Hypothalamus (tissue), 51 donors: ENCODE measurements at regions not wholly inside any gene's neighbourhood (a gene's known extent, or its start where the extent isn't known, plus 50 kb on each side); places are given as distances from the start of the nearest gene placed in this dataset.

Experiments used
- DNase-seq, 51 donors: peaks; one replicate each; lab custom pipeline; 2025; lab: John Stamatoyannopoulos, UW

DNA sequence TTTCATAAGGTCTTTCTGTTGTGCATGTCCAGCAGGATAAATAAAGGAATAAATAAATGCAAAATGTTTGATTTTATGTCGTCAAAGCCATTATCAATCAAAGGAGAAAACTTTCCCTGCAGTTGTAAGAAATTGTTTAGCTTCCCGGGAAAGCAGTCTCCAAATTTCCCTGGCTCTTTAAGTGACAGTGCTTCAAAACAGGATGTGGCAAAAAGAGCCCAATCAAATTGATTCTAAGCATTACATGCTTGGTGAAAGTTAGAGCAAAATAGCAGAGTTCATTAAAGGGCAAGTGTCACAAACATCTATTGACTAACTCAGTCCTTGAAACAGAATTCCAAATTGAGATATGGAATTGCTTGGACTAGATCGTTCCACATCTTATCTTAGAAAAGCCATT is 704.1 kb downstream of the PRELID2 start:
- DNase-seq, result no peak

DNA sequence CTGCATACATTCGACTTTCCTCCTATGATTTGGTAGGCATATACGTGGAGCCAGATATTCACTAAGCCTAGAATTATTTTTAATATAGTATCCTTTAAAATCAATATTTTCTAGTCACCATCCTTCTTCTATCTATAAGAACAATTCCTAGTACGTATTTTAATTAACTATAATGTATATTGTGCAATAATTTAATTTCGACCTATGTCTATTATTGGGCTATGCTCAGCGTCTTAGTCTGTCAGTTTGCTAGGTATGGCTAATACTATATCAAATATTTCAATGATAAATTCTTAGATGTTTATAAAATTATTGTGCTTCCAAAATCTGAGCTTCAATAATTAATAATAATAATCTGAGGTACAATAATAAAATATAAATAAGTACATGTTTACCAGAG is 705.3 kb downstream of the PRELID2 start:
- no peak for DNase-seq

DNA sequence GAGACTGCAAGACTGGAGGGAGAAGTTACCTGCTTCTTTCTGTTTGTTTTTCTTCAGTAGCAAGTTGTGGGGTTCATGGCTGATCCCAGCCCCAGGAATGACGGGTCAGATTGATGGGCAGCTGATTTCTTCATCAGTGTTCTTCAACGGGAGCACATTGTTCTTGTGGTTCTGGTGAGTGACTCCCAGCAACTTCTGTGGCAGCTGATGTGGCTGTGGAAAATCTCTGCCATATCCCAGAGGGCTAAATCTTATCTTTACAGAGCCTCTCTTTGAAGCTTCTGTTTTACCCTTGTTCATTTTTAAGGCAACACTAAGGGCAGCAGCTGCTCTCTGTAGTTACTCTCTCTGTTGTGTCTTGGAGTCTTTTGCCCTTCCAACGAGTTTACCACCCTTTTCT is 710.3 kb downstream of the PRELID2 start:
- DNase-seq, result no peak

DNA sequence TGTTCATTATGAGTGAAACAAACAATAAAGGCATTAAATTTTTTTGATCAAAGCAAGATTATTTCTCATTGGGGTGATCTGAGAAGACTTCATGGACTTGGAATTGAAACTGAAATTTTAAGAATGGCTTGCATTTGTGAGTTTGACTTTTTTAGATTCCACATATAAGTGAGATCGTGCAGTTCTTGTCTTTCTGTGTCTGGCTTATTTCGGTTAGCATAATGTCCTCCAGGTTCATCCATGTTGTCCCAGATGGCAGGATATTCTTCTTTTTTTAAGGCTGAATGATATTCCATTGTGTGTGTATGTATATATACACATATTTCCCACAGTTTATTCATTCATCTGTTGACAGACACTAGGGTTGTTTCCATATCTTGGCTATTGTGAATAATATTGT is 716.5 kb downstream of the PRELID2 start:
- no peak for DNase-seq

DNA sequence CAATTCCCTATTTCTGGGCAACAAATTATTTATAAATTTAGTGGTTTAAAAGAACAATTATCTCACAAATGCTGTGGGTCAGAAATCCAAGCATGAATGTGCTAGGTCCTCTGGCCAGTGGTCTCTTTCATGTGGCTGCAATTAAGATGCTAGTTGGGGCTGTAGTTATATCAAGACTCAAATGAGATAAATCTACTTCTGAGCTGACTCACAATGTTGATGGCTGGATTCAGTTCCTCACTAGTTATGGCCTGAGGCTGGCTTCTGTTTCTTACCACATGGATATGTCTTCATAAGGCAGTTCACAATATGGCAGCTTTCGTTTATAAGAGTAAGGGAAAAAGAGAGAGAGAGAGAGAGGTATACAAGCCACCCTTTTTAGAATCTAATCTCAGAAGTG is 717.0 kb downstream of the PRELID2 start:
- no peak for DNase-seq

DNA sequence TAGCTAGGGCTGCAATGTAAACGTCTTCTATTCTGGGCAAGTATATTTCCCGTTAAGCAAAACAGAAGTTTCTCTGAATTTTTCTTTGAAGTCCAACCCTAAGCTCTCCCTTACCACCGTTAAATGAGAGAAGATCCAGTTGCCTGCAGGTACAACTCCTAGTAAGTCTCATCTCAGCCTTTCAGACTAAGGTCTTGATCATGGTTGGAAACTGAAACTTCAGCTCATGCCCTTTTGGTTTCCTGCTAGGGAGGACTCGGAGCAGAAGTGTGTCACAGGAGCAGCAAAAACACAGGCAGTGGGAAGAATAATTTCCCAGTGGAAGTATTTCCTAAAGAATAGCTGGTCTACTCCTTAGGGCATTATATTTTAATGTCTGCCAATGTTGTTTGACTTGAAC is 717.9 kb downstream of the PRELID2 start:
- no peak for DNase-seq

DNA sequence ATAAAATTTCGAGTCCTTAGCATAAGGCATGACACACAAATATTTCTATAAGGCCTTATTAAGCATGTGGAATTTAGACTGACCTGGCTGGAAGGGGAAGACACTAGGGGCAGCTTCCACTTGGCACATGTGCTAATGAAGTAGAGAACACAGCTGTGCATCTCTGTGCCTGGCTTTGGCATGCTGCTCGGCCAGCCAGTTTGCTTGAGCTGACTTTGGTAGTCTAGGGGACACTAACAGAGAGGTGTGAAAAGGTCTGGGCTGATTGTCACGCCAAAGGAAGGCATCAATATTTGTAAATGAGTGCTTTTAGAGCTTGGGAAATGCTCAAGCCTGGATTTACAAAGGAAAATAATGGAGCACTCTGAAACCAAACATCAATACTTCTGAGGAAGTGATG is 723.7 kb downstream of the PRELID2 start:
- no peak for DNase-seq

DNA sequence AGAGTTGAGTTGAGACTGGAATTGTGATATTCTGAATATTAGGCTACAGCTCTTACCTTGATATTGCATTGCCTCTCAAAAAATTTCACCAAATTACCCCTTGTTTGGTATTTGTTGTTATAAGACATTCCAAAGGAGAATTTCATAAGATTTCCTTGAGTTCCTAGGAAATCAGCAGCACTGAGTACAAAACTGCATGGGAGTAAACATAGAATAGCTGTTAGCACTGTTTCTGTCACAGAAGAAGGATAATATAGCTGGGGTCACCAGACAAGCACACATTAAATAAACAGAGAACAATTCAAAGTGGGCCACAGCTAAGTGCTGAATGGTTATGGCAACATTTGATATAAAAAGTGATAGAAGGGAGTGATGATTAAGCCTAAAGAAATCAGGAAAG is 724.3 kb downstream of the PRELID2 start:
- no peak for DNase-seq

DNA sequence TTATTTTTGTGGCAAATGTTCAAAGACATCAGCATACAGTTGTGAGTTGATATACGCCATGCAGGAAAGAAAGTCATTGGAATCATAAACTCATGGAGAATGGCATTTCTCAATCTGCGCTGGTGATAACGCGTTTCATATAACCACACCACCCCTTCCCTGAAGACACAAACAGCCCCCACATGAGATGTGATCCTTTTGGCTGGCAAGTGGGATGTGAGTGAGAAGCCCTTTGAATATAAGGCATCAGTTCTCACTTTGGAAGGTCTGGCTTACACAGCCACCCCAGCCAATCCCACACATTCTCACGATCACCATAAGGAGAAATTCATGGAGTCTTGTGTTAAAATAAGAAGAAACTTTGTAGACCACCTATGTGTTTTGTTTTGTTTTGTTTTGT is 725.0 kb downstream of the PRELID2 start:
- DNase-seq, result no peak

DNA sequence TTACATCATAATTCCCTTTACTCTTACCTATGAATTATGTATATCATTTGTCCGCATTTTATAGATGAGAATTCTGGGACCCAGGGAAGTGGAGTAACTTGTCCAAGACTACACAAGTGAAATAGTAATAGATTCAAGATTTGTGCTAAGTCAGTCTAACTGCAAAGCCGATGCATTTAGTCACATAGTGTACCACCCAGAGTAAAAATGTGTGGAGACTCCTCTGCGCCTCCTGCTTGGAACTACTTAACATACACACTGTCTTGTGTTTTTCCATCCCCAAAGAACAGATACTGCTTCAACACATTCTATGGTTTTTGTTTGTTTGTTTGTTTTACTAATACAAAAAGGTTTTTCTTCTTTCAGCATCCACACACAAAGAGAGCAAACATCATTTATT is 729.8 kb downstream of the PRELID2 start:
- DNase-seq, result no peak

DNA sequence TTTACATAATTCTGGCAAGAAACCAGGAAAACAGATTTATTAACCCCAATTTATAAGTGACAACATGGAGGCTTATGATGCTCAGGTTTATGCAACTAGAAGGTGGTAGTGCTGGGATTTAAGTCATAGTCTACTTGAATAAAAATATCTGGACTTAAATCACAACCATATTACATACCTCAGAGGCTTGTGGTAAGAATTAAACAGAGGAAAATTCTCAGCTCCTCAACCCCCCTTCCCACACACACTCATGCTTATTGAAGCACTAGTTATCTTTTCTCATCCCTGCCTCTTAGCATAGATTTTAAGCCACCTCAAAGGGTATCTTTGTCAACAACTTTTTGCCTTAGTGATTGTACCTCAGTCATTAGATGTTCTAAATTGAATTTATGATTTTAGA is 731.0 kb downstream of the PRELID2 start:
- no peak for DNase-seq

DNA sequence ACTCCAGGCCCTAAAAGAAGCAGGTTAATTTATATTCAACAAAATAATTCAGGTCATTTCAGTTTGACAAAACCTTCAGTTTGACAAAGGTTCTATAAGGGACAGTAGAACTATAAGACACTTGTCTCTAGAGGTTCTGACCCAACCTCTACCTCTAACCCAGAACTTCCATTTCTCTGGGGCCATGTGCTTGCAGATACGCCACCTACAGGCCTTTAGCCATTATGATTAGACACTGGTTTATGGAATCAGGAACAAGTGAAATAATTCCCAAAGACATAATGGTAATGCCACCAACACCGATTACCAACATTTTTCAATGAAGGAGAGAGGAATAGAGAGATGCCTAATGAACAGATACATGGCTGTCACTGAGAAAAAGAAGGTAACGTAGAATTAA is 733.9 kb downstream of the PRELID2 start:
- no peak for DNase-seq

DNA sequence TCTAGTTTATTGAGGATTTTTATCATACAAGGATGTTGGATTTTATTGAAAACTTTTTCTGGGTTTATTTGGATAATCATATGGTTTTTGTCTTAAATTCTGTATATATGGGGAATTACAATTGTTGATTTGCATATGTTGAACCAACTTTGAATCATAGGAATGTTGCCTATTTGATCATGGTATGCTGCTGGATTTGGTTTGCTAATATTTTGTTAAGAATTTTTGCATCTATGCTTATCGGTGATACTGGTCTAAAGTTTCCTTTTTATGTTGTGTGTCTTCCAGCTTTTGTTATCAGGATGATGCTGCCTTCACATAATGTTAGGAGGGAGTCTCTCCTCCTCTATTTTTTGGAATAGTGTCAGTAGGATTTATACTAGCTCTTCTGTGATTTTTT is 745.0 kb downstream of the PRELID2 start:
- DNase-seq, result no peak

DNA sequence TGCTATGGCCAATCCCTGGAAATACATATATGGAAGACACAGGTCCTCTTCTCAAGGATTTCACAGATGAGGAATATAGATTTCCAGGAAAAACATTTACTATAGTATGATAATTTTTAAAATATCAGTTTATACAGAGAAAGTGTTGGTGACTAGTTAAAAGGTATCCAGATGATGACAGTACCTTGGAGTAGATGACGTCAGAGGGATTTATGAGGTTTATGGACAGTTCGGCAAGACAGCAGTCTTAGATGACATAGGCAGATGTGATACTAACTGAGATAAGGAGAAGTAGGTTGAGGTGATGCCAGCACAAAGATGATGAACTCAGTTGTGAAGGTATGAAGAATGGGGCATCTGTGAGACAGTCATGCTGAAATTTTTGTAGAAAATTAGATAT is 750.3 kb downstream of the PRELID2 start:
- no peak for DNase-seq

DNA sequence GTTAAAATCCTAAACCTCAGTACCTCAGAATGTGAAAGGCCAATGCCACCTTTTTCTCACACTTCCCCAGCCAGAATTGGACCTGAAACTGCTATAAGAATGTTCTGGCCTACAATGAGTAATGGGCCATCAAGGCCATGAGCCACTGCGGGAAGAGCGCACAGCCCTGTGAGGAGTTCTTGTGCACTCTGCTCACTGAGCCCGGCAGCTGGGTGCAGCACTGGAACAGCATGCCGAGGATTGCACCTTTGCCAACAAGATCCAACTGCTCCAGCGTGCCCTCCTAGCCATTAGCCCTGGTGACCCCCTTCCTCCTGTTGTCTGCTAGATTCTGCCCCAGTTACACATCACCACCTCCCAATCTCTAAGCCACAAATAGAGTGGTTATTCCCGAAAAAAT is 758.1 kb downstream of the PRELID2 start:
- DNase-seq, result no peak

DNA sequence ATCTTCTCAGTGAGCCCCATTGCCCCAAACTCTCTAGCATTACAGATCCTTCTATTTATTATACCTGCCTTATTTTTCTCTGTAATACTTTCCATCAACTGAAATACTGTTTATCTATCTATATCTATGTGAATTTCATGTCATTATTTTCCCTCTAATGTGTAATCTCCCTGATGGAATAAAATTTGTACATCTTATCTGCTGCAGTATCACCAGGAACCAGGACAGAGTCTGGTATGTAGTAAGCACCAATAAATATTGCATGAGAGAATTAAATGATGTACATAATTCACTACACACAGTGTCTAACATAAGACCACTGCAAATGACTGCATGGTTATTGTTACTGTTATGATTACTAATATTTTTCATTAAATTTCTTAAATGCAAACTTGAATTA is 759.1 kb downstream of the PRELID2 start:
- no peak for DNase-seq

DNA sequence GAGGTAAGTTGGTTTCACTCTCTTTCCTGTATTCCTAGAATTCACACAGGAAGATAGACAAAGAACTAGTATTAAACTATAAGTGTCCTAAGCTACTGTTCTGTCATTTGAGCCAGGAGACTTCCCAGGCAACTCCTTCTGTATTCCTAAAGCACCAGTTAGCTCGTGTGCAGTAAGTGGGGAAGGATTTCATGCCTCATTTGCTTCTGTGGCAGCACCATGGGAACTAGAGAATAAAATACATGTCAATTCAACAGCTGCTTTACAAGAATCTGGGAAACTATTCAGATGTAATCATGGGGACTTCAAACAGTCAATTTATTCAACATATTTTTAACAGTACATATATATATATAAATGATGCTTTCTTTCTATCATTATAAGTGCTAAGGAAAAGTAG is 762.3 kb downstream of the PRELID2 start:
- no peak for DNase-seq

DNA sequence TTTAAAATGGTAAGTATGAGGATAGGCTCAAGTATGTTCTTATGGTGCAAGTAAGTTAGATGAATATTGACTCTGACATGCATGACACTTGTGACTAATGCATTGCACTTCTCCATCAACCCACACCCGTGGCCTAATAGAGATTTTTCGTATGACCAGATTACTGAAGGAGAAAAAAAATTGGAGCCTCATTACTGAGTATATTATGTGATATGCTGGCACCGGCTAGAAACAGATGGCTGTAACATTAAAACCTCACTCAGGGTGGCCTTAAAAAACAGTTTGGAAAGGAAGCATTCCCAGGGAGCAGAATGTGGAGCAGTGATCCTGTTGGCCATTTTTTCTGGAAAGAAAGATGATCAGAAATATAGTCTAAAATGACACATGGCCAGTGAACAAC is 766.4 kb downstream of the PRELID2 start:
- DNase-seq, result no peak

DNA sequence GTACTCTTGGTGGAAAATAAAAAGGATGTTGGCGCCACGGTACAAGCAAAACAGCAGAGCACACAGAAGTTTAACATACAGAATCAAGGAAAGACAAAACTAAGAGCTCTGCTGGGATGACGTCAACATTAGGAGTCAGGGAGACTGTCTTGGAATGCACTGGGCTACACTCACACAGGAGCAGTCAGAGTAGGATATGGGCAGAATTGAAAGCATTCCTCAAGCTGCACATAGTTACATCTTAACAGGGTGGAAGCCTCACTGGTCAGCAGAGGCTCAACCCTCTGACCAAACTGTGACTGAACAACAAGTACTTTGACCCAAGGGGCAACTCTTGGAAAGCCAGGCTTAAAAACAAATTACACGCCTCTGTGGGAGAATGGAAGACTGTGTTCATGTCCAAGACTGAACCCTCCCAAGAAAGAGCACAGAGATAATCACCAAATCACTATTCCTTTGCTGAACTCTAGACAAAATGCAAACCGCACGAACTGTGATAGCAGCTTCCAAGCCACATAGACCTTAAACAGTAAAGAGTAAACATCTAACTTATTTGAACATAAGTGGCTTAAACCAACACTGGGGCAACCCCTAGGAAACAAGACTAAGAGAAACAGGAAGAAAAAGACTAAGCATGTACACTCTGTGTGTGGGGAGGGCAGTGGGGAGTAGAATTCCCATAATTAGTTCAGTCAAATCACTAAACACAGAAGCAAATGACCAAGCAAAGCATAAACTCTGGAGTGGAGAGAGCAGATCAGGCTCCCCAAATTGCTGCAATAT is 772.7 kb downstream of the PRELID2 start:
- DNase-seq, result no peak

DNA sequence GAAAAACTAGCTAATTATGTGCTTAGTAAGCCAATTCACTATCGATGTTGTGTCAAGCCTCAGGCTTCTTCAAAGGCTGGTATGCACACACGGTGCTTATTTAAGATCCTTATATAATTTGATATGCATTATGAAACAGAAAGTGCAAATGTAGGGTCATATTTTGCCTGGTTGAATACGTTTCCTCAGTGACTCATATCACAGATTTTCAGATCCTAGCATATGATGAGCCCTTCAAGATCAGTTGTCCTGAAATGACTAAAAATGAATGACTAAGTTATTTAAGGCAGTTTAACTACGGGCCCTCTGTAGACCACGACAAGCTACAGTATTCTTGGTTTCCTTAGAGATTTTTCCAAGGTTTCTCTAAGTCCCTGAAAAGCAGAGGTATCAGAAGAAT is 778.3 kb downstream of the PRELID2 start:
- DNase-seq, result no peak

DNA sequence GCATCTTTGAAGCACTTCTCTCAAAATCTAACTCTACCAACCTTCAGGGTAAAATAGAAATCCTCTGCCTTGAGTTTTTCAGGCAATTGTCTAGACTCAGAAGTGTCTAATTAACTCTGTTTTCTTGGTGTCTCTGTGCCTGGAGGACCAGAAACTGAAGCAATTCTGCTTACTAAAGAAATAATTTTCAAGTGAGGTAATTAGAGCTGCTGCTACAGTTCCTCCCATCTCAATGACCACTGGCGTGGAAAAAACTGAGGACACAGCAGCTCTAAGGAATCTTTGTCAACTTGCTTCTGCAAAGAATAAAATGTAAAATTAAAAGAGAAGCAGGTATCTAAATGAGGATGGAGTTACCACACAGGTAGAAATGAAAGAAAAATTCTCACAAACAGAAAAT is 785.0 kb downstream of the PRELID2 start:
- no peak for DNase-seq

DNA sequence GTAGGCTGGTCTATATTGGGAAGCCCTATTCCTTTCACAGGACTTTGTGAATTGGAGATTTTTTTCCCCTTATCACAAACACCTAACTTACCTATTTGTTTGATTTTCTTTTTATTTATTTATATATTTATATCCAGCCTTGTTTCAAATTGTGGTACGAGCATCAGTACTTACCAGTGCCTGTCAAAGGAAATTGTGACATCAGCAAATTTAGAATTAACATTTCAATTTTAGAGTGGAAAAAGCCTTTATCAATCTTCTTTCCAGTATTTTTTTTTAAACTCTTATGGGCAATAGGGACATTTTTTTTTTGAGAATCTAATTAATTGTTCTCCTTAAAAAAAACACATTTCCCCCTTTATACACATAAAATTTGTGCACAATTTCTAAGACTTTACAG is 790.2 kb downstream of the PRELID2 start:
- DNase-seq, result no peak

DNA sequence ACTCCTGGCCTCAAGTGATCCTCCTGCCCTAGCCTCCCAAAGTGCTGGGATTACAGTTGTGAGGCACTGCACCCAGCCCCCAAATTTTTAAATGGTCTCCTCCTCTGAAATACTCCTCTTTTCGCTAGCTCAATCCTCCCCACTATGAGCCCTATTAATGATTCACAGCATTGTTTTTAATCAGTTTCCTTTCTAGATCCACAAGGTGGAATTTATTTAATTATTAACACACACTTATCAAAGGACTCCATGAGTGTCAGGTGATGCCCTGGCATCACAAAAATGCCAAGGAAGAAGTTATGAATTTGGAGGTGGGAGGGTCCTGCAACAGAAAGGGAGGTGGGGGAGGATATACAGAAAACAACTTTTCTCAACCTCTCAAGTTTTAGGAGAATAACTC is 806.5 kb downstream of the PRELID2 start:
- DNase-seq, result no peak
